GM18907 (cell line): ENCODE measurements at regions not wholly inside any gene's neighbourhood (a gene's known extent, or its start where the extent isn't known, plus 50 kb on each side); places are given as distances from the start of the nearest gene placed in this dataset.

Source experiments
- ATAC-seq: cut with Tn5 transposase; IDR thresholded peaks from one replicate; pipeline ENCODE4 v1.9.1; 2021; ENCODE audit warnings: mild to moderate bottlenecking, moderate library complexity; ENCODE audit not compliant: unreplicated experiment

- no peak for ATAC-seq
These were observed 418.3 kb downstream of the MED13L start for GRCh38 chr12:115859231-115859630.

GRCh38 chr12:115857923-115858322 lies 419.6 kb downstream of the MED13L start:
- no peak for ATAC-seq

GRCh38 chr12:115857160-115857920 lies 420.2 kb downstream of the MED13L start:
- no peak for ATAC-seq

GRCh38 chr12:115852054-115852453 lies 425.4 kb downstream of the MED13L start:
- ATAC-seq, result no peak

- no peak for ATAC-seq
These were observed 426.5 kb downstream of the MED13L start for GRCh38 chr12:115850957-115851356.

GRCh38 chr12:115849262-115849943 lies 428.1 kb downstream of the MED13L start:
- ATAC-seq, result no peak

GRCh38 chr12:115847398-115847797 lies 430.1 kb downstream of the MED13L start:
- ATAC-seq, result no peak

- no peak for ATAC-seq
These were observed 431.0 kb downstream of the MED13L start for GRCh38 chr12:115846516-115846915.

- ATAC-seq, result no peak
These were observed 437.3 kb downstream of the MED13L start for GRCh38 chr12:115840159-115840558.

- no peak for ATAC-seq
These were observed 438.5 kb downstream of the MED13L start for GRCh38 chr12:115838952-115839351.

- ATAC-seq, result no peak
These were observed 440.3 kb downstream of the MED13L start for GRCh38 chr12:115837220-115837619.

- no peak for ATAC-seq
These were observed 442.0 kb downstream of the MED13L start for GRCh38 chr12:115835445-115835844.

- no peak for ATAC-seq
These were observed 443.8 kb downstream of the MED13L start for GRCh38 chr12:115833704-115834103.

- no peak for ATAC-seq
These were observed 446.9 kb downstream of the MED13L start for GRCh38 chr12:115830633-115831032.

- ATAC-seq, result no peak
These were observed 447.4 kb downstream of the MED13L start for GRCh38 chr12:115830070-115830469.

GRCh38 chr12:115828168-115828567 lies 449.3 kb downstream of the MED13L start:
- no peak for ATAC-seq

- ATAC-seq, result no peak
These were observed 452.4 kb downstream of the MED13L start for GRCh38 chr12:115824936-115825602.

- ATAC-seq, result no peak
These were observed 453.9 kb downstream of the MED13L start for GRCh38 chr12:115823635-115824034.

- ATAC-seq, result no peak
These were observed 456.8 kb downstream of the MED13L start for GRCh38 chr12:115820656-115821055.

GRCh38 chr12:115818973-115819372 lies 458.5 kb downstream of the MED13L start:
- ATAC-seq, result no peak

GRCh38 chr12:115817389-115817788 lies 460.1 kb downstream of the MED13L start:
- no peak for ATAC-seq

- no peak for ATAC-seq
These were observed 461.6 kb downstream of the MED13L start for GRCh38 chr12:115815924-115816323.
